Vagina (tissue), 2 donors: ENCODE measurements at regions not wholly inside any gene's neighbourhood (a gene's known extent, or its start where the extent isn't known, plus 50 kb on each side); places are given as distances from the start of the nearest gene placed in this dataset.

Source experiments
- POLR2A ChIP-seq, 2 donors: fragments of 450-650 bp; IDR thresholded peaks; one replicate each; pipeline ENCODE4 v1.6.1; 2017; ENCODE audit warnings: antibody characterized with exemption in 2 of 2, mild to moderate bottlenecking in 2 of 2, moderate library complexity in 2 of 2
- TF ChIP-seq, protein P1 (sequence below), 3 experiments: fragments of 450-650 bp in 2 of 3; fragments of 200-600 bp in 1 of 3; sonication (generic) in 1 of 3; IDR thresholded peaks; one replicate each; pipeline ENCODE4 v1.5.1; 2017 to 2019; ENCODE audit warnings: antibody characterized with exemption in 3 of 3, mild to moderate bottlenecking in 2 of 3, moderate library complexity in 2 of 3

DNA sequence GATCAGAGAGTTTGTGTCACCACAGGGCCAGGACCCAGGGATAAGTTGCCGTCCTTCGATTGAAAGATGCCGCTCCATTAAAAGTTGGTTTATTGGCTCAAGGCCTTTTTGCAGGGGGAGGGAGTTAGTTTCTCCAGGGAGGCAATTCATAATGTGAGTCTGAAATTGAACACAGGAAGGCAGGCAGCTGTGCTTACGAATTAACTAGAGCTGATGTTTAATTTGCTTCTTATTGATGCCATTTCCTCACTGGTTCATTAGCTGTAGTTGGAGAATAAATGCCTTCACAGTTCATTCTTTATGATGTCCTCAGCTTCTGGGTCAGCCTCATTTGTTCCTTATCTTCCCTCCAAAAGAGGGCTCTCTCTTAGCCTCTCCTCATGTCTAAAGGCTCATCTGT, 113.2 kb upstream of the PTPRT start:
- TF ChIP-seq, protein P1, sequence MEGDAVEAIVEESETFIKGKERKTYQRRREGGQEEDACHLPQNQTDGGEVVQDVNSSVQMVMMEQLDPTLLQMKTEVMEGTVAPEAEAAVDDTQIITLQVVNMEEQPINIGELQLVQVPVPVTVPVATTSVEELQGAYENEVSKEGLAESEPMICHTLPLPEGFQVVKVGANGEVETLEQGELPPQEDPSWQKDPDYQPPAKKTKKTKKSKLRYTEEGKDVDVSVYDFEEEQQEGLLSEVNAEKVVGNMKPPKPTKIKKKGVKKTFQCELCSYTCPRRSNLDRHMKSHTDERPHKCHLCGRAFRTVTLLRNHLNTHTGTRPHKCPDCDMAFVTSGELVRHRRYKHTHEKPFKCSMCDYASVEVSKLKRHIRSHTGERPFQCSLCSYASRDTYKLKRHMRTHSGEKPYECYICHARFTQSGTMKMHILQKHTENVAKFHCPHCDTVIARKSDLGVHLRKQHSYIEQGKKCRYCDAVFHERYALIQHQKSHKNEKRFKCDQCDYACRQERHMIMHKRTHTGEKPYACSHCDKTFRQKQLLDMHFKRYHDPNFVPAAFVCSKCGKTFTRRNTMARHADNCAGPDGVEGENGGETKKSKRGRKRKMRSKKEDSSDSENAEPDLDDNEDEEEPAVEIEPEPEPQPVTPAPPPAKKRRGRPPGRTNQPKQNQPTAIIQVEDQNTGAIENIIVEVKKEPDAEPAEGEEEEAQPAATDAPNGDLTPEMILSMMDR (IDR thresholded peaks at IDR 0.05) = no peak
- TF ChIP-seq POLR2A (IDR thresholded peaks at IDR 0.05) = no peak
